Sigmoid colon (tissue), 4 donors: ENCODE measurements at regions not wholly inside any gene's neighbourhood (a gene's known extent, or its start where the extent isn't known, plus 50 kb on each side); places are given as distances from the start of the nearest gene placed in this dataset.

ENCODE experiments used
- CTCF ChIP-seq, 4 experiments: fragments of 450-650 bp in 3 of 4; fragments of 200-600 bp in 1 of 4; IDR thresholded peaks; one replicate each; pipeline ENCODE4 v1.5.1; 2016 to 2019; ENCODE audit warnings: antibody characterized with exemption in 4 of 4, mild to moderate bottlenecking in 3 of 4, moderate library complexity in 2 of 4
- EP300 ChIP-seq, 4 donors: sonication (generic); formaldehyde crosslinking; IDR thresholded peaks; one replicate each; pipeline ENCODE4 v1.6.1; 2017; ENCODE audit warnings: antibody characterized with exemption in 4 of 4
- POLR2A ChIP-seq, 2 donors: fragments of 450-650 bp; IDR thresholded peaks; one replicate each; pipeline ENCODE4 v1.6.1; 2016; ENCODE audit warnings: antibody characterized with exemption in 2 of 2, mild to moderate bottlenecking in 2 of 2, moderate library complexity in 2 of 2
- POLR2AphosphoS5 ChIP-seq, 4 donors: sonication (generic); formaldehyde crosslinking; IDR thresholded peaks; one replicate each; pipeline ENCODE4 v1.6.1; 2017; ENCODE audit warnings: antibody characterized with exemption in 4 of 4

- no peak for TF ChIP-seq CTCF (IDR thresholded peaks at IDR 0.05)
- no peak for TF ChIP-seq POLR2A (IDR thresholded peaks at IDR 0.05)
- no peak for TF ChIP-seq POLR2AphosphoS5 (IDR thresholded peaks at IDR 0.05)
- no peak for TF ChIP-seq EP300 (IDR thresholded peaks at IDR 0.05)
Measured at GRCh38 chr17:6304894-6305612, 129.9 kb downstream of the AIPL1 start.
